ENCODE measurements at regions not wholly inside any gene's neighbourhood (a gene's known extent, or its start where the extent isn't known, plus 50 kb on each side); places are given as distances from the start of the nearest gene placed in this dataset.

DNA sequence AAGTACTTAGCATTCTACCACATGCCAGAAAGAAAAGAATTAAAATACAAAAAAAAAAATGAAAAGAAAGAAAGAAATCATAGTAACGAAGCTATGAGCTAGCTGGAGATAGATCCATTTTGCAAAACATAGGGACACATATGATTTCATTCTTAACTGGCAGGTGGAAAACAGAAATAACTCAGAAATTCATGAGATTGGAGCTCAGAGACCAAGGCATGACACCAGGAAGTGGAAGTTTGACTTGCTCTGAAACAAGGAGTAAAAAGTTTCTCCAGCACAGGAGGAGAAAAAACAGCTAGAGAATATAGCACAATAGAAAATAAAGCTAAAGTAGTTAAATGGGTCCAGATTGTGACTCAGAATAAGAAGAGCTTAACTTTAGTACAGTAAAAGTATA lies 278.1 kb downstream of the ZEB2 start:
- DNase-seq (ENCODE audit: low spot score): no peak

DNA sequence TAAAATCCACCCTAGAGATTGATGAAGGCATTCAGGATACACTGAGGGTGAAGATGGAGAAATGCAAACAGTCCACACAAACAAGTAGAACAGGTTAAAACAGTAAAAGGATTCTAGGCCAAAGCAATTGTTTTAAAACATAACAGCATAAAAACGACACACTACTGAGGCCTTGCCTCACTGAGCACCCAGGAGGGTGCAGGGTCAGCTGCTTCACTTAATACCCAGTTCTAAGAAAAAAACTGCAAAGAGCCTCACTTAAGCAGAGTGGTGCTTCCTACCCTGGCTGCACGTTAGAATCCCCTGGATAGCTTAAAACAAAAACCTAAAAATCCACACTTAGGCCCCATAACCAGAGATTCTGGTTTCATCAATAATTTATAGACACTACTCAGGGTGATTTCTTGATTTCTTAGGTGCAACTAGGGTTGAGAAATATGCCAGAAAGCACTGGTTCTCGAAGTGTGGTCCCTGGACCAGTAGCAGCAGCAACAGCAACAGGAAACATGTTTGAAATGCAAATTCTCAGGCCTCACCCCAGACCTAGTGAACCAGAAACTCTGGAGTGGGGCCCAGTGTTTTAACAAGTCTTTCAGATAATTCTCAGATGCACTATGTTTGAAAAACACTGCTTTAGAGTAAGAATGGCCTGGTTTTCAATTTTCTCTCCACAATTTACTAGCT lies 279.1 kb downstream of the ZEB2 start:
- DNase-seq (ENCODE audit: low spot score): no peak

DNA sequence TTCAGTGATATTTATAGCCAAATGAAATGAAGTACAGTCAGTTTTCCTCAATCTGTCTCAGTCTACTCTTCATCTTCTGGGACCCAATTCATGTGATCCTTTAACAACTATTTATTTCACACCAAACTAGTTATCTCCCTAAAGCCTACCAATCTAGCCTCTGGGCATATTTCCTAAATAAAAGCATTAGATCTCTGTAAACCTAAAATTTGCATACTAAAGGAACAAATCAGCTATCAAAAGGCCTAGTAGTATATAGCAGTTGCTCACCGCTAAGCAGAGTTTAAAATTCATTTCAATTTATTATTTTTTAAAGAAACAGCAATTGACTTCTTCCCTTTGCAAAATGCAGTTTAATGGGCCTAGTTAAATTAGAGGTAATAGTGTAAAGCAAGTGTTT lies 280.2 kb downstream of the ZEB2 start:
- DNase-seq (ENCODE audit: low spot score): no peak

DNA sequence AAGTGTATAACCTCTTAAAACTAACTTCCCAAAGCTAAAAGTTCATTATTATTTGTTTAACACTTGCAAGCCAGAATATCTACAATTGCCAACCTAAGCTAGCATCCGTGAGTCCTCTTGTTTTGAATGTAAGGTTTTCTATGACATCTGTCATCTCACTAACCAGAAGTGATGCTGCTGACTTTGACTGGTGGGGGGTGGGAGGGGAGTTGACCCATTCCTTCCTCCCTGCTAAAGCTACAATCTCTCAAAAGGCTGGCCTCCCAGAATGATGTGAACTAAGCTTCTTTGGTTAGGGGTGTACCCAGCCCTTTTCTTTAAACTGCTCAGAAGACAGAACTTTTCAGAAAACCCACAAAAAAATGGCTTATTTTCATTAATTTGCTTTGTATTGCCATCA lies 280.6 kb downstream of the ZEB2 start:
- no peak for DNase-seq (ENCODE audit: low spot score)

DNA sequence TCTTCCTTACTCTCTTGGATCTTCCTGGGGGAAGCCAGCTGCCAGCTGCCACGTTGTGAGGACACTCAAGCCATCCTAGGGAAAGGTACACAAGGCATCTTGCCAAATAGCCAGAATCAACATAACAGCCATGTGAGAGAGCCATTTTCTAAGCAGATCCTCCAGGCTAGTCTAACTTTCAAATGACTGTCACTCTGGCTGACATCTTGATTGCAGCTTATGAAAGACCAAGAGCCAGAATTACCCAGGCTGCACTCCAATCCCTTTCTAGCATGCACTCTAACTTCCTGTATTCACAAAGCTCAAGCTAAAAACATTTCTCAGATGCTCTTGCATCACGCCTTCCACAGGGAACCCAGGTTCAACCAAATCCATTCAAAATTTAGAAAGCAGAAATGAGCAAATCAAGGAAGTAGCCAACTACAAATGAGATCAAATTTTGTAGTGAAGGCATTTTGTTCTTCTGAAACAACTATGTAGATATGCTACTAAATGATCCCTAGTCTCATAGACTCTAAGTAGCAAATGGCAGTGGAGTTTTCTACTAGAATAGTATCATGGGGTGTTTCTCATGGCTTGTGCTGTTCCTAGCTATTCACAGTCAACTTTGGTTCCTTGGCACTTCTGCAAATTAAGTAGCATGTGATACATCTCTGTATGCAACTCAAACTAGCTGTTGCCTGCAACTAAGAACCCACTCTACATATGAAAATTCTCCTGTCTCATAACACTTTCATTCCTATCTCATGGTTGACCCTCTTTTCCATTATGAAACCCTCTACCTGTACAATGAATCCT lies 281.9 kb downstream of the ZEB2 start:
- DNase-seq (ENCODE audit: low spot score): no peak

DNA sequence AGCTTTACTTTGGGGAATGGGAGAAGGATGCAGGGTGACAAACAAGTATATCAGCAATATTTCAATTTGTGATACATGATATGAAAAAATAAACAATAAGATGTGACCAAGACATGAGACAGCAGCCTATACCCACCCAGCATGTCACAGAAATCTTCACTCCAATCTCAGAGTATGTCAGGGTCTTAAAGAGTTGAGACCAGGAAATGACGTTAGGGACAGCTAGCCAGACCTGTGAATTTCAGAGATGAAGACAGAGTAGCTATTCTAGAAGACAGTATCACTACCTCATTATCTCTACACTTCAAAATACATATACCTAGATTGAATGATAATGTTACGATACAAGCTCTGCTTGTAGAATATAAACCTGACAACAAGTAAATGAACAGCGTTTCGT lies 282.8 kb downstream of the ZEB2 start:
- no peak for DNase-seq (ENCODE audit: low spot score)

DNA sequence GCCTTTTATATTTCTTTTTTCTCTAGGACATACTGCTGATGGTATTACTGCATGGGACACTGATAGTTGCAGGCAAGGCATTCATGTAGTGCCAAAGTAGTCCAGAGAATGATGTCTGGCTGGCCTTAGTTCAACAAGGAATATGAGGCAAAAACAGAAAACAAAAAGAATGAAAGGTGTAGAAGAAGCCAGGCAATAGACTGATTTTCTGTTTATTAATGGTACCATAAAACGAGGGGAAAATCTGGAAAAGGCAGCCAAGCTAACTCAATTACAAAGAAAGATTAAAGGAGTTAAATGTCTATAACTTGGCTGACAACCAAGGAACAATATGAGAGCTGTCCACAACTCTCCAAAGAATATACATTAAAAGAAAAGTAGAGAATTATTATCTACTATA lies 284.9 kb downstream of the ZEB2 start:
- no peak for DNase-seq (ENCODE audit: low spot score)

DNA sequence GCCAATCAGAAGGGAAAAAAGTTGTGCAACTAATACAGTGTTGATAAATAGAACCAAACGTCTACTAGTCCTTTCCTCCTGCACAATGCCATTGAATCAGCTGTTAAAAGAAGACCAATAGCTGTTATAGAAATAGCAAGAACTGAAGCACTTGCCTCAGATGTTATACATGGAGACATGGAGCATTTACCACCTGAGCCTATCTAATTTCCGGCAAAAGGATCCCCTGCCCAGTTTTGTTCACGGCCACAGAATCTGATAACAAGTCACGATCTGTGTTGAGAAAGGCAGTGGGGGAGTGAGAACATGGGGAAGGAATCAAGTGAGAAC lies 285.4 kb downstream of the ZEB2 start:
- DNase-seq (ENCODE audit: low spot score): no peak

DNA sequence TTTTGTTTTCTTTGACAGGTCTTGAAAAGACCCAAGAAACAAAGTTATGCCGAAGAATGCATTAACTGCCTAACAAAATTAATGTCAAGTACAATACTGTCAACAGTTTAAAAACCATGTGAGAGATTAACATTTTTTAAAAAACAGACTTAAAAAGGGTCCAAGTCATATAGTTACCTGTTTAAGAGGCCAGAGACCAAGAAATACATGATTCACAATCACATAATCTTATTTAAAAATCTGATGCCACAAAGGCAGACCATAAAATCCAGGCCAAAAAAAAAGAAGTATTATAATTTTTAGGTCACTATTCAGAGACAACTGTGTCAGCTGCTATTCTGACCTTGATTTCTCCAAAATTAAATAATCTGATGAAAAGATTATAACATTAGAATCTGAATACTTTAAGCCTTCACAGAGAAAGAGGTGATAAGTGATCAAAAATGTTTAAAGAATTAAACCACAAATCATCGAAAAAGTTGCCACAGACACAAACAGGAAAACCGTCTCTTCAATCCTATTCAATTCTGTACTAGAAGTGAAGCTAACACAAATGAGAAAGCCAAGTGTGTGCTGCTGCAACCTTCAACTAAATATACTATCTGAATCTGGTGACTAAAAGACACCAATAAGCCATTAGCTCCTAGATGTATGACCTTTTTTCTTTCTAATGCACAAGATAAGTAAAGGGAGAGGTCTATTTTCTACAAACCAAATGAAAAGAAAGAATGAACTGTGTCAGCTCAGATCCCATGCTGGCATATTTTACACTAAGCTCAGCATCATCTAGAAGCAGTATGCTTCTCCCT lies 286.0 kb downstream of the ZEB2 start:
- no peak for DNase-seq (ENCODE audit: low spot score)

DNA sequence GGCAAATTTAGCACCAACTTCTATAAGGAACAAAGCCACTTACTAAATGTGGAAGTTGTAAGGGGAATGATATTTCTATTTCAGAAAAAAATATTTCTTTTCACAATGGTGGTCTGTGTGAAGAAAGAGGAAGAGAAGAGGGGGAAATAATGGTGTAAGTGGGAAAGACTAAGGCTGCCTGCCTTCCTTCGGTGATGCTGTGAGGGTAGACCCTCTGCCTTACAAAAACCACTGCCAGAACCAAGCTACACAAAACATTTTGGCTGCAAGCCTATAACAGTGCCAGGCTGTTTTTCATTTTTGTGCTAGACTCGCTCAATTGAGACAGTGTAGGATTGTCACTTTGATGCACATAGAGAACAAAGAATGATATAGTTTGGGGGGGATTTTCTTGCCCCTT lies 286.6 kb downstream of the ZEB2 start:
- no peak for DNase-seq (ENCODE audit: low spot score)

DNA sequence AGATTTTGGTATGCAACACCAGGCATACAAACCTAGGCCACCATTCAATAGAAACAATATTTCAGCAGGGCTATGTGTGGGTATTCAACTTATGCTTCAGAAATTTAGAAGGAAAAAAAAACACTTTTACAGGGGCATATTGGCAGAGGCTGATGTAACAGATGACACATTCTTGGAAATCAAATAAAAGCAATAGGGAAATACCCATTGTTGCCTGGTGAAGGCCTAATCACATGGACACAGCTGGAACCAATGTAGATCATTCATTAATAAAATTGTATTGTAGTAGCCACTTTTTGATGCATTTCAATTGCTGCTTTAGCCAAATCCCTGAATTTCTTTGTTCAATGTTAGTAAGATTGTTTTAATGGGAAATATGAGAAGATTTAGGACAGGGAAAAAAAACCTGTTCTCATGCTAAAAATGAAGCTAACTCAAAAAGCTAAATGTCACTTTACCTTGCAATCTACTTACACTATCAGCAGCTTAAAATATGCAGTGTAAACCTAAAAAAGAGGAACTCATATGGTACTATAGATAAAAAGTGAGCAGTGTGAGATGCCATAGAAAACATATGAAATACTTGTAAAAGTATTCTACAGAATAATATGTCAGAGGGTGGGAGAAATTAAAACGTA lies 289.4 kb downstream of the ZEB2 start:
- DNase-seq (ENCODE audit: low spot score): peak; percentile 24

DNA sequence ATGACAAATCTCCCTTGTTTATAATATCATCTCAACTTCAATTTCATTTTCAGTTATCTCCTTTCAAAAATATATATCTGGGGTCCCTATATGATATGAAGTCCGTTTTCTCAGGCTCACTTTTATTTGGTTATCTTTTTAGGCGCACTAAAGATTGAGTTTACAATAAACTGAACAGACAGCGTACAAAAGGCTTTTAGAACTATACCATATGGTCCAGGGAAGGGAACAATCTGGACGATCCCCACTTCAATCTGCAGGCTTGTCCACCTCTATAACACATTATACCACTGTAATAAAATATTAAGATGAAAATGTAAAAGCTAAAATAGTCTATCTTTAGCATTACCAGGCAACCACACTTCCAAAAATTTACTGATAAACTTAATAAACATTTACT lies 289.9 kb downstream of the ZEB2 start:
- DNase-seq (ENCODE audit: low spot score): no peak

DNA sequence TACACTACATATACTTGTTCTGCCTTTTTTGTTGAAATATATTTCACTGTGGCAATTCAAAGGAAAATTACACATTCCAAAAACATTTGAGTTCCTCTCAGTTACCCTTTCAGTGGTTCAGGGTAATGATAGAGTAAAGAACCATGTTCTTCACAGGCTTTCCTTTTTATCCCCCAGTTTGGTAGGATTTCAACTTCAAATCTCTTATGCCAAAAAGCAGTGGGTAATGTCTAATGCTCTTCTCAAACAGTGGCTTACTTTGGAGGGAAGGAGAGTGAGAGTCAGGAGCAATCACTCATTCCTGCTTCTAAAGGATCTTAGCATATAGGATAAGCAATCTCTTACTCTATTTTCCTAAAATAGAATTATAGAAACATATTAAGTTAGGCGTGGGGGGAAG lies 290.6 kb downstream of the ZEB2 start:
- no peak for DNase-seq (ENCODE audit: low spot score)

DNA sequence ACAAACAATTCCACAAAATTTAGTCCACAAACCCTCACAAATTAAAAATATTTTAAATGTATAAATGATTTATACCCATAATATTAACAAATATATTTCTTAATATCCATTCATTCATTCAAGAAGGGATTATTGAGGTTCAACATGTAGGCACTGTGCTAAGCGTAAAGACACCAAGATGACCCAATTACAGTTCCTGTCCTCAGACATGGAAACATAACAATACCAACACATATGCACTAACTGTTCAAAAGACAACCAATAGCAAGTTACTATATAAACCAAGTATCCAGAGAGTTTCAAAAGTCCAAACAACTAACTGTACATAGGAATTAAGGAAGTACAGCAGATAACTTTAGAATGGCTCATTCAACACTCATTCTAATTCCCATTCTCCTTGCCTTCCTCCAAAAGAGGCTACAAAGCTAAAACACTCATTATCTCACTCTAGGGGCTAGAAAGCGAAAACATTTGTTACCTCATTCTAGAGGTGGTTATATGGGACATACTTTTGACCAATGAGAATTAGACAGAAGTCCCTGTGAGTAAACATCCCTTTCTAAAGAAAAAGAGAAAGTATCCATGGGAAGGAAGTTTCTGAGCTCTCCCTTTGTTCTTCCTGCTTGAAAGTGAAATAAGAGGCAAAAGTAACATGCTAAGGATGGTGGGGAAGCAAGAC lies 292.4 kb downstream of the ZEB2 start:
- no peak for DNase-seq (ENCODE audit: low spot score)

DNA sequence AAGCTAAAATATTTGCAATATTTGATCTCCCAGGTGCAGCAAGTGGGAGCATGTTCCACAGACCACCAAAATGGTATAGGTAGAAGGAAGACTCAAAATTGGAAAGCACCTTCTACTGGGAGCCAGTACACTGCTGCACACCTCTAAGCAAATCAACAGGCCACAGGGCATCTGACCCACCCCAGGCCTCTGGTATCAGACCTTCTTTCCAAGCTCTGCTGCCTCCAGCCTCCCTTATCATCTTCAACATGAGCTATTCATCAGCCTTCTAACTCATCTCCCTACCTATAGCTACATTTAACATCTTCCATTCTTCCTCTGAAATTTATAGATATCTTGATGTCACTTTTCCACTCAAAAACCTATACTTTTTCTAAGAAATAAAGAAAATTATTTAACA lies 294.8 kb downstream of the ZEB2 start:
- no peak for DNase-seq (ENCODE audit: low spot score)

DNA sequence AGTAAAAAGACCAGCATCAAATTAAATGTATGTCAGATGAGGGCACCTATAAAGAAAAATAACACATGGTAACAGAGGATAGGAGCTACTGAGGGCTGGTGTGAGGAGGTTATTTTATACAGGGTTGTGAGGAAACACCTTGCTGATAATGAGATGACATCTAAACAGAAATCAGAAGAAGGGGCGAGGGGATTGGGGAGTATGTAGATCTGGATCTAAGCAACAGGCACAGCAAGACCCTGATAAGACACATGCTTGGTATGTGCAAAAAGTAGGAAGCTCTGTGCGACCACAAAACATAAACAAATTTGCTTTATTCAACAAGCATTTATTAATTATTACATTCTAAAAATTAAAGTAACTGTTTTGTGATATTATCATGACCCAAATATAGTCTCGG lies 295.4 kb downstream of the ZEB2 start:
- no peak for DNase-seq (ENCODE audit: low spot score)

DNA sequence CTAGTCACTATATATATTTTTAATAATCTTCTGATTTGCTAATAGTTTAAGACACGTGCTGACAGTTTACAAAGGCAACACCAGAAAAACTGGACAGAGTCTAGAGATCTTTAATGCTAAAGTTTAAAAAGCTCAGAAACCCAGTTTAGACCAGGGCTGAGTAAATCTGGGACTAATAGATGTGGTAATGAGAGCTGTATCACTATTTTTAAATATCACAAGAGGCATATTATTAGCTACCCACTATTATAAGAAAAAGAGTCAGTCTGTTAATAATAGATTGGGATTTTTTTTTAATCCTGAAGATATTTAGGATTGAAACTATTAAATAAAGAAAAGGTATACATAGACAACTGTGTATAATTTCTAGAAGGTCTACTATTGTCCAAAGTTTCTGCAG lies 299.9 kb downstream of the ZEB2 start:
- DNase-seq (ENCODE audit: low spot score): no peak

DNA sequence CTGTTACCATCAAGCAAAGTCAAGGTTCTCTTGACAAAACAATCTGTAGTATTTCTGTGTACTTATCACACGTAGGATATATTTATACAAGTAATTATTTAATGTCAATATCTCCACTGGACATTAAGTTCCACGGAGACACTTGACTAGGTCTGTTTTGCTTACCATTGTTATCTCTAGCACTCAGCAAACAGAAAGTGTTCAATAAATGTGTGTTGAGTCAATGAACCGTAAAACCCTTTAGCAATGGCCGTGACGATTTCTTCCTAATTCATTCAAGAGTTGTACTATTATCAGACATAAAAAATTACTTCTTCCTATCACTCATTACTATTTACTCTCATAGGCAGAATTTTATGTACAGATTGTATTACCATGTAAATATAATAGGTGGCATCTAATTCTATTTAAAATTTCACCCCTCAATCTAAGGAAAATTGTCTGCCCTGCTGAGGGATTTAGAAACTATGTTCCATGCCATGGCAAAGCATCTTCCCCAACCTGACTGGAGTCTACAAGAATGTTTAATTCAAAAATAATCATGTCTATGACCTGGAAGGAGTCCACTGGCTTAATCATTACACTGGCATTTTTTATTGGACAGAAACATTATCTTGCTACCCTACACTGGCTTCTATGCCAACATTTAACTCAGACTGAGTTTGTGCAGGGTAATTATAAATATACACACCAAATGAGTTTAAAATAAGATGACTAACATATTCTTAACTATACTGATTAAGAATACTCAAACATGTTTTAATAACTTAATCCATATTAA lies 301.9 kb downstream of the ZEB2 start:
- no peak for DNase-seq (ENCODE audit: low spot score)

DNA sequence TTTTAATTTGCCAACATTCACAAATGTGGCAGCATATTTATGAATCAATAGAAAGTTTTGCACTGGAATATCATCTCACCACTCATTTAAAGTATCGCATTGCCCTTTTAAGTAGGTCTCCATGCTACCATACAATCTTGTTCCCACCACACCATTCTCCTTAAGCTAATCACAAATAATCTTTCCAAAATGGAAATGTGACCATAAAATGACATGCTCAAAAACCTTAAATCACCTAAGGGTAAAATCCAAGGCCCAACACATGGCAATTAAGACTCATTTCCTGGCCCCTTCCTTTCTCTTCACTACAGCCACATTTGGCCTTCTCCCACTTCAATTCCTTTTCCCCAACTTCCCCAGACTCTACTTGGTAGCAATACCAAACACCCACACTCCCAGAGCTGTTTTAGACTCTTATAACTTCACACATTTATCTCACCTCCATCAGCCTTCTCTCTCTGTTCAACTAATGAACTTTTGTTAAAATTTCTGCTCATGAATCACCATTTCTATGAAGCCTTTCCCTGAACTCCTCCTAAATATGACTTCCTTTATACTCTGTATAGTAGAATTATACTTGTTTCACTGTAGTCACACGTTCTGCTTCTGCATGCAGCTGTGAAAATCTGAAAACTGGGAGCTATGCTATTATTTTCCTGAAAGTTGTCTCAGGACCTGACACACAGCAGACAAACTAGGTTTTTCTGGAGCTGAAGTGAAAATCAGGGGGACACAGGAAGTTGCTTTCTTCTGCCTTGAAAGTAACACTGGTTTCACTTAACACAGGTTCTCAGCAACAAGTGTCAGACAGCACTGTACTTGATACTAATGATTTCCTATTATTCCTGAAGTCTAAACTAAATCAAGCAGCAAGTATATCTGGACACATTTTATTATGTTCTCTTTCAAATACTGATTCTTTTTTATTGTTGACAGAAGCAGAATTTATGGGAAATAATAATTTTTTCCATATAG lies 303.9 kb downstream of the ZEB2 start:
- DNase-seq (ENCODE audit: low spot score): no peak

DNA sequence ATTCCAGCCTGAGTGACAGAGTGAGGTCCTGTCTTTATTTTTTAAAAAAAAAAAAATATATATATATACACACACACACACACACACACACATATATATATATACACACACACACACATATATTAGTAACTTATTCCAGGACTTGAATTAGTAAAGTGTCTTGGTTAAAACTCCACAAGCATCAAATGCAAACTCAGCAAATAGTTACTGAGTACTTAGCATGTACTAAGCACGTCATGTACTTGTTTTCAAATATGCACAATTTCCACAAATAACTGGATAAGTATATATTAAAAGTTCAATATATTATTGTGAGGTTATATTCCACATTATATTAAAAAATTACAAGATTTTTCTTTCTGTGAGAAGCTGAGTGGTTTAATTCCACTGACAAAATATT lies 304.7 kb downstream of the ZEB2 start:
- no peak for DNase-seq (ENCODE audit: low spot score)

All from RKO (cell line).